AG04450 (cell line): ENCODE measurements at regions not wholly inside any gene's neighbourhood (a gene's known extent, or its start where the extent isn't known, plus 50 kb on each side); places are given as distances from the start of the nearest gene placed in this dataset.

Experiments used
- CTCF ChIA-PET: fragments of 300-600, 350-600 bp; formaldehyde crosslinking; extraction: SDS; loops from one replicate; lab custom pipeline; 2022; ENCODE audit warnings: antibody characterized with exemption, inconsistent platforms; lab: Charles Lee
- POLR2A ChIA-PET: fragments of 350-600 bp; formaldehyde crosslinking; extraction: SDS; loops from one replicate; lab custom pipeline; 2021; ENCODE audit warnings: antibody characterized with exemption, inconsistent platforms; lab: Yijun Ruan, JAX
- DNase-seq: peaks from one replicate; pipeline ENCODE4 v3.0.0-alpha.2; 2011; ENCODE audit warnings: low read depth, low spot score
- H3K27ac ChIP-seq: one replicate; pipeline ENCODE4 v1.5.1; 2012; ENCODE audit warnings: low read depth, low read length, control low read depth
- H3K27me3 ChIP-seq: one replicate; pipeline ENCODE4 v1.6.0; 2012; ENCODE audit warnings: low read length; ENCODE audit not compliant: control insufficient read depth, insufficient read depth
- H3K4me3 ChIP-seq: 2 replicates; pipeline ENCODE4 v1.5.1; 2011; ENCODE audit warnings: mild to moderate bottlenecking, low read depth, low read length, control low read depth
- H3K9me3 ChIP-seq: 2 replicates; pipeline ENCODE4 v1.5.1; 2012; ENCODE audit warnings: low read length; ENCODE audit not compliant: control insufficient read depth, insufficient read depth
- CTCF ChIP-seq: IDR thresholded peaks from 2 replicates; pipeline ENCODE4 v1.5.1; 2011; ENCODE audit warnings: low read depth, low read length, control low read depth, inconsistent platforms

GRCh38 chr12:115811929-115812328, 465.6 kb downstream of the MED13L start:
- TF ChIP-seq CTCF, result no peak
- Histone ChIP-seq H3K27ac (no peak overlapping the region), H3K4me3 (no peak overlapping the region), H3K9me3 (no peaks in the 10 kb centered on the region), H3K27me3 (peaks cover 5% of the 10 kb centered on the region)
- ChIA-PET POLR2A (no interaction called here), CTCF (no interaction called here)
- DNase-seq, result no peak

GRCh38 chr12:115811045-115811444, 466.4 kb downstream of the MED13L start:
- ChIA-PET CTCF (no interaction called here), POLR2A (no interaction called here)
- TF ChIP-seq CTCF, result no peak

GRCh38 chr12:115810122-115810901, 467.2 kb downstream of the MED13L start:
- H3K9me3 ChIP-seq, result no peaks in the 10 kb centered on the region
- H3K27ac ChIP-seq, result no peak overlapping the region
- TF ChIP-seq CTCF, result no peak
- ChIA-PET CTCF (interaction anchor here (0.6 kb wide), 1 partner anchor 636 kb away, joined by 4 read pairs; no protein-coding TSS in a partner anchor), POLR2A (no interaction called here)
- no peak for DNase-seq
- peaks cover 5% of the 10 kb centered on the region for H3K27me3 ChIP-seq
- H3K4me3 ChIP-seq, result no peak overlapping the region

More at GRCh38 chr12:115811045-115811444, 466.4 kb downstream of the MED13L start:
- no peak overlapping the region for H3K4me3 ChIP-seq
- DNase-seq, result no peak
- H3K27me3 ChIP-seq, result peaks cover 5% of the 10 kb centered on the region
- H3K27ac ChIP-seq, result no peak overlapping the region
- no peaks in the 10 kb centered on the region for H3K9me3 ChIP-seq

- ChIA-PET CTCF (no interaction called here), POLR2A (no interaction called here)
- no peak overlapping the region for H3K27ac ChIP-seq
- no peak overlapping the region for H3K4me3 ChIP-seq
- H3K9me3 ChIP-seq, result no peaks in the 10 kb centered on the region
- peaks cover 3% of the 10 kb centered on the region for H3K27me3 ChIP-seq
- no peak for DNase-seq
- TF ChIP-seq CTCF, result no peak
These were observed 471.5 kb downstream of the MED13L start for GRCh38 chr12:115806000-115806399.

GRCh38 chr12:115802767-115803166, 474.7 kb downstream of the MED13L start:
- CTCF ChIA-PET, result no interaction called here
- POLR2A ChIA-PET, result no interaction called here
- no peaks in the 10 kb centered on the region for H3K9me3 ChIP-seq
- TF ChIP-seq CTCF, result no peak
- no peak for DNase-seq
- H3K27ac ChIP-seq, result no peak overlapping the region
- H3K27me3 ChIP-seq, result no peaks in the 10 kb centered on the region
- H3K4me3 ChIP-seq, result no peak overlapping the region
